Endothelial cell of hepatic sinusoid (primary cell): ENCODE measurements at regions not wholly inside any gene's neighbourhood (a gene's known extent, or its start where the extent isn't known, plus 50 kb on each side); places are given as distances from the start of the nearest gene placed in this dataset.

ENCODE experiments used
- in situ Hi-C: cut with HindIII; loops from 2 replicates; pipeline ENCODE4 v1.10.0; 2017; ENCODE audit warnings: low sequenced_read_pairs

GRCh38 chr5:138629392-138629791, 54.2 kb upstream of the HSPA9 start:
- in situ Hi-C loops, result no loop called here

- in situ Hi-C loops, result no loop called here
These were observed 51.2 kb upstream of the HSPA9 start for GRCh38 chr5:138626333-138626944.

GRCh38 chr5:138625134-138625533, 49.9 kb upstream of the HSPA9 start:
- in situ Hi-C loops, result no loop called here
